OCI-LY1 (cell line): ENCODE measurements at regions not wholly inside any gene's neighbourhood (a gene's known extent, or its start where the extent isn't known, plus 50 kb on each side); places are given as distances from the start of the nearest gene placed in this dataset.

Source experiments
- H2AFZ ChIP-seq: fragments of 200-600 bp; sonication (generic), shearing (Covaris generic); 2 replicates; pipeline ENCODE4 v1.6.0; 2014; ENCODE audit warnings: antibody characterized with exemption, mild to moderate bottlenecking, low read length
- H3F3A ChIP-seq: fragments of 200-600 bp; sonication (generic), shearing (Covaris generic); 2 replicates; pipeline ENCODE4 v1.6.0; 2014; ENCODE audit warnings: mild to moderate bottlenecking, antibody characterized with exemption, low read length, moderate library complexity; ENCODE audit not compliant: insufficient read depth
- H3K27ac ChIP-seq: fragments of 200-600 bp; sonication (generic); 2 replicates; pipeline ENCODE4 v1.5.1; 2014; ENCODE audit warnings: low read length, mixed run types, mild to moderate bottlenecking, low read depth; ENCODE audit not compliant: poor library complexity, severe bottlenecking
- H3K27me3 ChIP-seq: fragments of 200-600 bp; sonication (generic); 2 replicates; pipeline ENCODE4 v1.6.0; 2014; ENCODE audit warnings: antibody characterized with exemption, mild to moderate bottlenecking, low read length, moderate library complexity; ENCODE audit not compliant: insufficient read depth
- H3K36me3 ChIP-seq: fragments of 200-600 bp; sonication (generic); 2 replicates; pipeline ENCODE4 v1.6.1; 2014; ENCODE audit warnings: mild to moderate bottlenecking, antibody characterized with exemption, low read length, moderate library complexity, mixed read lengths; ENCODE audit not compliant: insufficient read depth
- H3K4me1 ChIP-seq: fragments of 200-600 bp; sonication (generic); 2 replicates; pipeline ENCODE4 v1.5.1; 2014; ENCODE audit warnings: mild to moderate bottlenecking, low read length, moderate library complexity; ENCODE audit not compliant: insufficient read depth, severe bottlenecking
- H3K4me2 ChIP-seq: fragments of 200-600 bp; sonication (generic), shearing (Covaris generic); 2 replicates; pipeline ENCODE4 v1.6.1; 2014; ENCODE audit warnings: low read length
- H3K4me3 ChIP-seq: fragments of 200-600 bp; sonication (generic); 2 replicates; pipeline ENCODE4 v1.5.1; 2014; ENCODE audit warnings: low read length, low read depth, mild to moderate bottlenecking, mixed read lengths; ENCODE audit not compliant: poor library complexity, severe bottlenecking
- H3K79me2 ChIP-seq: fragments of 200-600 bp; shearing (Covaris generic); 2 replicates; pipeline ENCODE4 v1.6.1; 2016; ENCODE audit warnings: mixed run types, low read length, mixed read lengths; ENCODE audit not compliant: insufficient read depth
- H3K9ac ChIP-seq: fragments of 200-600 bp; sonication (generic), shearing (Covaris generic); 2 replicates; pipeline ENCODE4 v1.6.1; 2014; ENCODE audit warnings: mild to moderate bottlenecking, low read length, mixed read lengths
- H3K9me2 ChIP-seq: fragments of 200-600 bp; sonication (generic), shearing (Covaris generic); 2 replicates; pipeline ENCODE4 v1.6.1; 2014; ENCODE audit warnings: low read depth, mild to moderate bottlenecking, low read length, mixed read lengths
- H3K9me3 ChIP-seq: fragments of 200-600 bp; shearing (Covaris generic); 2 replicates; pipeline ENCODE4 v1.6.1; 2014; ENCODE audit warnings: low read length, mixed read lengths
- H4K20me1 ChIP-seq: fragments of 200-600 bp; sonication (generic), shearing (Covaris generic); 2 replicates; pipeline ENCODE4 v1.6.0; 2016; ENCODE audit warnings: mild to moderate bottlenecking, low read length; ENCODE audit not compliant: insufficient read depth
- CTCF ChIP-seq: fragments of 200-600 bp; sonication (generic), shearing (Covaris generic); IDR thresholded peaks from 2 replicates; pipeline ENCODE4 v1.5.1; 2017; ENCODE audit warnings: mild to moderate bottlenecking, antibody characterized with exemption, low read length, moderate library complexity, mixed read lengths
- EZH2 ChIP-seq: fragments of 200-600 bp; sonication (generic), shearing (Covaris generic); IDR thresholded peaks from 2 replicates; pipeline ENCODE4 v1.8.0; 2017; ENCODE audit warnings: borderline replicate concordance, mixed run types, mild to moderate bottlenecking, antibody characterized with exemption, low read length, moderate library complexity, mixed read lengths

GRCh38 chr1:229095325-229095724 is 175.6 kb upstream of the RAB4A start:
- no peaks in the 10 kb centered on the region for H3K79me2 ChIP-seq
- no peaks in the 10 kb centered on the region for H3K4me1 ChIP-seq
- no peaks in the 10 kb centered on the region for H4K20me1 ChIP-seq
- H3K9me2 ChIP-seq: no peaks in the 10 kb centered on the region
- no peak overlapping the region for H3K9ac ChIP-seq
- no peaks in the 10 kb centered on the region for H3K36me3 ChIP-seq
- H3F3A ChIP-seq: no peaks in the 10 kb centered on the region
- no peak overlapping the region for H3K27ac ChIP-seq
- H3K4me2 ChIP-seq: no peak overlapping the region
- no peak overlapping the region for H3K4me3 ChIP-seq
- no peaks in the 10 kb centered on the region for H3K9me3 ChIP-seq
- no peak overlapping the region for H2AFZ ChIP-seq
- H3K27me3 ChIP-seq: no peaks in the 10 kb centered on the region
- TF ChIP-seq EZH2 (no peak), CTCF (no peak)

DNA sequence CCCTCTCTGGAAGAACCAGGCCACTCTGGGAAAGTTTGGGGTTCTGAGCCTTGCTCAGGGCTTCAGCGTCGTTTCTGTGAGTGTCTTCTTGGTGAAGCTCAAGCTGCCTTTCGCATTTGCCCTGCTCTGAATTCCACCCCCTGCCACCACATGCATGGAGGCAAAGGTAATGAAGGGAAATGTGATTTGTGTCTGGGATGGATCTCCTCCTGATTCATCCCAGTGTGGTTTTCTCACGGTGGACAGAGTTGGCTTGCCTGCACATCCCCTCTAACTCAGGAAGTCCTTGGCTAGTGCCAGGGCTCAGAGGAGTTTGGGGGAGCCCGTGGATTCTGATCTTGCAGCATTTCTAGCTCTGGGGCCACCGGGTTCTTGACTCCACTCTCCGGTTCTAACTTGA is 173.6 kb upstream of the RAB4A start:
- H3K27me3 ChIP-seq: no peaks in the 10 kb centered on the region
- H3K79me2 ChIP-seq: no peaks in the 10 kb centered on the region
- H3K36me3 ChIP-seq: no peaks in the 10 kb centered on the region
- no peak for TF ChIP-seq EZH2
- no peak for TF ChIP-seq CTCF
- no peak overlapping the region for H3K4me2 ChIP-seq
- no peak overlapping the region for H2AFZ ChIP-seq
- no peak overlapping the region for H3K27ac ChIP-seq
- no peaks in the 10 kb centered on the region for H3K9me2 ChIP-seq
- no peak overlapping the region for H3K4me3 ChIP-seq
- no peak overlapping the region for H3K9ac ChIP-seq
- H3K4me1 ChIP-seq: no peaks in the 10 kb centered on the region
- no peaks in the 10 kb centered on the region for H4K20me1 ChIP-seq
- no peaks in the 10 kb centered on the region for H3F3A ChIP-seq
- H3K9me3 ChIP-seq: no peaks in the 10 kb centered on the region

GRCh38 chr1:229098361-229098760 is 172.6 kb upstream of the RAB4A start:
- Histone ChIP-seq H3K27ac (no peak overlapping the region), H3K9me3 (no peaks in the 10 kb centered on the region), H3K4me1 (no peaks in the 10 kb centered on the region), H4K20me1 (no peaks in the 10 kb centered on the region), H3K9me2 (no peaks in the 10 kb centered on the region), H2AFZ (no peak overlapping the region), H3K79me2 (no peaks in the 10 kb centered on the region), H3K4me2 (no peak overlapping the region), H3K9ac (no peak overlapping the region), H3K4me3 (no peak overlapping the region), H3K36me3 (no peaks in the 10 kb centered on the region), H3F3A (no peaks in the 10 kb centered on the region), H3K27me3 (no peaks in the 10 kb centered on the region)
- TF ChIP-seq EZH2: no peak
- TF ChIP-seq CTCF: no peak
